T-helper 2 cell treated with Interferon-gamma antibody and Interleukin-4, amounts not matched to agents 5 μg/mL and 100 μg/mL, for 36 hours (primary cell): ENCODE measurements at regions not wholly inside any gene's neighbourhood (a gene's known extent, or its start where the extent isn't known, plus 50 kb on each side); places are given as distances from the start of the nearest gene placed in this dataset.
A peak's percentile ranks its signal among the peaks of the same experiment; 100 is the strongest.

ENCODE experiments used
- DNase-seq: peaks from one replicate; pipeline ENCODE4 v3.0.0; 2021; ENCODE audit warnings: low spot score
- H3K27ac Mint-ChIP-seq: one replicate; pipeline ENCODE4 v1.8.0; 2021; ENCODE audit warnings: mild to moderate bottlenecking, mixed read lengths
- H3K27me3 Mint-ChIP-seq: one replicate; pipeline ENCODE4 v1.8.0; 2021; ENCODE audit warnings: low read depth, mixed read lengths
- H3K36me3 Mint-ChIP-seq: one replicate; pipeline ENCODE4 v1.8.0; 2021; ENCODE audit warnings: low read depth, mixed read lengths
- H3K4me1 Mint-ChIP-seq: one replicate; pipeline ENCODE4 v1.8.0; 2021; ENCODE audit warnings: low read depth, mixed read lengths
- H3K4me3 Mint-ChIP-seq: one replicate; pipeline ENCODE4 v1.8.0; 2022; ENCODE audit warnings: mild to moderate bottlenecking, moderate library complexity, mixed read lengths
- H3K9me3 Mint-ChIP-seq: one replicate; pipeline ENCODE4 v1.8.0; 2021; ENCODE audit warnings: mixed read lengths

DNA sequence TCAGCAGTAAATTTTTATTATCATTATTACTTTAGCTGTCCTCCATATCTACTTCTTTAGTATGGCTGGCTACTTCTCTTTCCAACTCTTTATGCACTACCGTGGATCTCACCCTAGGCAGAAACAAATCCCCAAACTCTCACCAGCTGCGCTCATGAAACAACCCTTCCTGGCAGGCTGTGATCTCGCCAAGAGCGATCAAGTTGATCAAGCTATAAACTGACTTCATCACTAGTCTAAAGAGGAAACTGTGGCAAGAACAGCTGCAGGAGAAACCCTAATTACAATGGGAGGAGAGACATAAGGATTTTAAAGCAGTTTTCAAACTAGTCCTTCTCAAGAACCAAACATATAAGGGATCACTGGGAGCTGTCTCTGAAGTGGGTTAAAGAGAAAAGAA, 160.5 kb upstream of the PRSS58 start:
- Mint-ChIP-seq H3K4me1 (peaks cover 5% of the 10 kb centered on the region), H3K9me3 (no peaks in the 10 kb centered on the region), H3K27ac (no peak overlapping the region), H3K36me3 (no peaks in the 10 kb centered on the region), H3K27me3 (peaks cover 2% of the 10 kb centered on the region), H3K4me3 (no peak overlapping the region)
- DNase-seq = no peak

GRCh38 chr7:142414915-142415314, 157.1 kb upstream of the PRSS58 start:
- no peak for DNase-seq
- Mint-ChIP-seq H3K36me3 (no peaks in the 10 kb centered on the region), H3K9me3 (no peaks in the 10 kb centered on the region), H3K27me3 (peaks cover 2% of the 10 kb centered on the region), H3K4me1 (peaks cover 7% of the 10 kb centered on the region), H3K4me3 (no peak overlapping the region), H3K27ac (no peak overlapping the region)

- Mint-ChIP-seq H3K4me1 (peaks cover 7% of the 10 kb centered on the region), H3K9me3 (no peaks in the 10 kb centered on the region), H3K27me3 (peaks cover 2% of the 10 kb centered on the region), H3K27ac (no peak overlapping the region), H3K4me3 (no peak overlapping the region), H3K36me3 (no peaks in the 10 kb centered on the region)
- no peak for DNase-seq
Measured at GRCh38 chr7:142414135-142414534, 156.3 kb upstream of the PRSS58 start.

DNA sequence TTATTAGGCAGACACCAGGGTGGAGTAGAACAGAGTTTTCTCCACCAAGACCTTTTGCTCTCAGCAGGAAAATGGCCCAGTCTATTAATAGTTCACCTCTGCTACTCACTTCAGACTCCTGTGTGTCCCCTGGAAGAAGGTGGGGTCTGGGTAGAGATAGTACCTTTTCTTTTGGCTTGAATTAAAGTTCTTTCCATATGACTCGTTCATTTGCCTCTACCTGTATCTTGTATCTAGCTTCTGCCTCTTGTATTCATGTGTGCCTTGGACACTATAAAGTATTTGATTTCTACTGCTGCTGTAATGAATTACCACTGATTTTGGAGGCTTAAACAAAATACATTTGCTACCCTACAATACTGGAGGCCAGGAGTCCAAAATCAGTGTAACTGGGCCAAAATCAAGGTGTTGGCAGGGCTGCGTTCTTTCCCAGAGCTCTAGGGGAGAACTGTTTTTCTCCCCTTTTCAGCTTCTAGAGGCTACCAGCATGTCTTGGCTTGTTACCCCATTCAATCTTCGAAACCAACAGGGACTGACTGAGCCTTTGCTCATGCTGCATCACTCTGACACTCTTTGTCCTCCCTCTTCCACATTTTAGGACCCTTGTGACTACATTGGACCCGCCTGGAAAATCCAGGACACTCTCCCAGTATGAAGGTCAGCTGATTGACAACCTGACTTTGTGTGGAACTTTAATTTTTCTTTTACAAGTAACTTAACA, 155.6 kb upstream of the PRSS58 start:
- H3K4me3 Mint-ChIP-seq = no peak overlapping the region
- H3K36me3 Mint-ChIP-seq = no peaks in the 10 kb centered on the region
- H3K4me1 Mint-ChIP-seq = peaks cover 5% of the 10 kb centered on the region
- no peaks in the 10 kb centered on the region for H3K9me3 Mint-ChIP-seq
- no peak for DNase-seq
- no peak overlapping the region for H3K27ac Mint-ChIP-seq
- peaks cover 6% of the 10 kb centered on the region for H3K27me3 Mint-ChIP-seq

DNA sequence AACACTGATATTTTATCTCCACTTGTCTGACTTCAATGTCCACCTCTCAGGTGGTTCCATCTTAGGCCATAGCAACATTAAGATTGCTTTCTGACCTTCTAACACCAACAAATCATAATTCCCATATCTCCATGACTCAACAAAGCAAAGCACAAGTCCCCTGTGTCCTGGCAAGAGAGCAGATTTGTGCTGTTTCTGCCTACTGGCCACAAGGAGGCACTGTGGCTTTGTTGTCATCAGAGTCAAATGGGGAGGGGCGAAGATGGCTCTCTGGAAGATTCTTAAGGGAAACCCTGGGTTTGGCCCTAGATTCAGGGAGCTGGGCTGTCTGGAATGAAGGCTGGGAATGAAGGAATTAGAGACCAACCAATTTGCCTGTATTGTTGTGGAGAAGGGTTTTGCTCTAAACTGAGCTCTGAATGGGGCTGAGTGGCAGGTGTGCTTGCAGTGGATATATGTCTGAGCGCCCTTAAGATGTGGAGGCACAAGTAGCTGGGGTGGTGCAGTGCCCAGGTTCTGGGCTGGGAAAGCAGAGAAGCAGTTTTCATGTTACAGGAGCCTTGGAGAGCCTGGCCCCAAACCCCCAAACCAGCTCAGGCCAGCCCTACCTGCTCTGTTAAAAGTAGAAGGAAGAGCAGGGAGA, 154.8 kb upstream of the PRSS58 start:
- no peaks in the 10 kb centered on the region for H3K9me3 Mint-ChIP-seq
- H3K36me3 Mint-ChIP-seq = no peaks in the 10 kb centered on the region
- peak; percentile 27 for DNase-seq
- H3K4me3 Mint-ChIP-seq = no peak overlapping the region
- H3K27me3 Mint-ChIP-seq = peaks cover 3% of the 10 kb centered on the region
- peaks cover 6% of the 10 kb centered on the region for H3K4me1 Mint-ChIP-seq
- H3K27ac Mint-ChIP-seq = no peak overlapping the region

DNA sequence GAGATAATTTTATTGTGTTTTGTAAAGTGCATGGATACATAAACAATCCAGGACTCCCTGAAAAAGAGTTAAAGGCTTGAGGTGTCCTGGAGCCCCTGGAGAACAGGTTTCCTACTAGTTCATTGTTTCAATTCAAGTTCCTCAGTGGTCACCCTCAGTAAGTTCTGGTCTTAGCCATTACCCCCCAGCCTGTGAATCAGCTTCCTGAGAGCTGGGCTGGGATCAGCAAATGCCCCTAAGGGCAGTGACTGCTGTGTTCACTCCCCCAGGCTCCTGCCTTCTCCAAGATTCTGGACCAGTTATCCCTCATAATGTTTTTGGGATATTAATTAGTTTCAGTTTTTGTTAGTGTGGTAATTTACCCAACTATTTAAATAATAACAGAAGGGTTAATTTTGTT, 151.6 kb upstream of the PRSS58 start:
- peaks cover 5% of the 10 kb centered on the region for H3K27me3 Mint-ChIP-seq
- H3K4me1 Mint-ChIP-seq = peaks cover 4% of the 10 kb centered on the region
- H3K9me3 Mint-ChIP-seq = no peaks in the 10 kb centered on the region

DNA sequence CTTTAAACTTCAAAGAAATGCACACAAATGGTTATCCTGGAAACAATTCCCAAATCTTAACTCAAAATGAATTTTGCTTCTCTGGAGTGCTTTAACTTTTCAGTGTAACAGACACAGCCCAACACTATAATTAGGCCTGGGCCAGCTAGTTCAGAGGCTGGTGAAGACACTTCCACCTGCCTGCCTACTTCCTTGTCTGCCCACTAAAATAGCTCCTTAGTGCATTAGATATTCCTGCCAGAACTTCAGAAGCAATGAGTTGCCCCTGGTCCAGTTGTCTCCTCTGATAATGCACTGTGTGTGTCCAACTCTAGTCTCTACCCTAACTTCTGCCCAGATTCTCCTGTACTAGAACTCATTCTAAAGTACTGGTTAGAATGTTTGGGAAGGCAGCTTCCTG, 150.9 kb upstream of the PRSS58 start:
- H3K27me3 Mint-ChIP-seq = peaks cover 7% of the 10 kb centered on the region
- no peak for DNase-seq
- H3K36me3 Mint-ChIP-seq = no peaks in the 10 kb centered on the region
- no peak overlapping the region for H3K4me3 Mint-ChIP-seq
- H3K27ac Mint-ChIP-seq = no peak overlapping the region
- peaks cover 4% of the 10 kb centered on the region for H3K4me1 Mint-ChIP-seq
- no peaks in the 10 kb centered on the region for H3K9me3 Mint-ChIP-seq

More for the DNA sequence above, 151.6 kb upstream of the PRSS58 start:
- H3K4me3 Mint-ChIP-seq = no peak overlapping the region
- no peak for DNase-seq
- no peaks in the 10 kb centered on the region for H3K36me3 Mint-ChIP-seq
- no peak overlapping the region for H3K27ac Mint-ChIP-seq

GRCh38 chr7:142407939-142408570, 150.2 kb upstream of the PRSS58 start:
- H3K27me3 Mint-ChIP-seq = peaks cover 7% of the 10 kb centered on the region
- H3K9me3 Mint-ChIP-seq = no peaks in the 10 kb centered on the region

DNA sequence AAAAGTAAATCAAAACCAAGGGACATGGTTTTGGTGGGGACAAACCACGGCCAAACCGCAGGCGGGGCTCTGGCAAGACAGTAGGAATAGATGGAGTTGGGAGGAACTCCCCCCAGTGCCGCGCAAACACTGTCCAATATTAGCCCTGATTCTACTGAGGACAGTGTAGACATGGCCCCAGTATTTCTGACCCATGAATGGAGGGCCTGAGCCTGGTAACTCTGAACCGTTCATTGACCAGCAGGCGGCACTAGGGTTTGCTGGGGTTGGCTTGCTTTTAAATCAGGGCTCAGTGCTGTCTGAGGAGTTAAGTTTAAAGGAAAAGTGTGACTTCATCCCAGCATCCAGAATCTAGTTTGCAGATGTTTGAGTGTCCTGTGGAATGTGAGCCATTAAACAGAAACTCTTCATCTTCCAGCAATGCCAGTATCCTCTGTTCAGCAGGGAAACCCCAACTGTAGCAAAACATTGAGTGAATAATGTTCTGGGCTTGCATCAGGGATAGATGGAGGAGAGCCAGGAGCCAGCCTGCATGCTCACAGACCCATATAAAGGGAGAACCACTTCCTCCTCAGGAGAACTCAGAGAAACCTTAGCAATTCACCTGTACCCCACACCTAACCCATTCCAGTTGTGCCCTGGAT, 147.4 kb upstream of the PRSS58 start:
- H3K9me3 Mint-ChIP-seq = no peaks in the 10 kb centered on the region
- H3K27ac Mint-ChIP-seq = no peak overlapping the region
- H3K36me3 Mint-ChIP-seq = no peaks in the 10 kb centered on the region
- H3K4me3 Mint-ChIP-seq = no peak overlapping the region
- DNase-seq = no peak
- H3K27me3 Mint-ChIP-seq = peaks cover 22% of the 10 kb centered on the region
- H3K4me1 Mint-ChIP-seq = peaks cover 2% of the 10 kb centered on the region

More at GRCh38 chr7:142407939-142408570, 150.2 kb upstream of the PRSS58 start:
- Mint-ChIP-seq H3K4me3 (no peak overlapping the region), H3K36me3 (no peaks in the 10 kb centered on the region), H3K27ac (no peak overlapping the region), H3K4me1 (peaks cover 4% of the 10 kb centered on the region)
- no peak for DNase-seq

DNA sequence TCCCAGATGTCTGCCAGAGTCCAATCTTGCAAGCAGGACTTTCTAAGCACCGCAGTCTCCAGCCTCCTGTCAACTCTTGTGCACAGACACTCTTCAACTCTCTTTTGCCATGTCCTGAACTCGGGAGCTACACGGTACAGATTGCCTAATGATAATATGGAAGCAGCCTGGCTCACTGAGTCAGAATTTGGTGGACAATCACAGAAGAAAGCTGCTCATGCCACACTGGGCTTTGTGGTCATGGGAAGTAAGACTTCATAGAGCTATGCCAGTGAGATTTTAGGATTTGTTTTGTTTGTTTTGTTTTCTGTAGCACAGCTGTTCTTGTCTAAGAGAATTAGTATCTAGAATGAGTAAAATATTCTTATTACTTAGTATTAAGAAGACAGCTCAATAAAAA, 144.1 kb upstream of the PRSS58 start:
- Mint-ChIP-seq H3K27me3 (peaks cover 21% of the 10 kb centered on the region), H3K27ac (no peak overlapping the region), H3K4me1 (no peaks in the 10 kb centered on the region), H3K36me3 (no peaks in the 10 kb centered on the region), H3K9me3 (no peaks in the 10 kb centered on the region), H3K4me3 (no peak overlapping the region)
- no peak for DNase-seq

DNA sequence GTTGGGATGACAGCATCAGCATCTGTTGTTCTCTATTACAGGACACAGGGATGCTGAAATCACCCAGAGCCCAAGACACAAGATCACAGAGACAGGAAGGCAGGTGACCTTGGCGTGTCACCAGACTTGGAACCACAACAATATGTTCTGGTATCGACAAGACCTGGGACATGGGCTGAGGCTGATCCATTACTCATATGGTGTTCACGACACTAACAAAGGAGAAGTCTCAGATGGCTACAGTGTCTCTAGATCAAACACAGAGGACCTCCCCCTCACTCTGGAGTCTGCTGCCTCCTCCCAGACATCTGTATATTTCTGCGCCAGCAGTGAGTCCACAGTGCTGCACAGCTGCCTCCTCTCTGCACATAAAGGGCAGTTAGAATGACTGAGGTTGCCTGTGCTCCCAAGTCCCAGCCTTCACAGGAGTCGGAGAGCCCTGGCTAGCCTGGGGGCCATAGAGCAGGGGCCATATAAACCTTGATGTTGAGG, 142.2 kb upstream of the PRSS58 start:
- Mint-ChIP-seq H3K4me1 (no peaks in the 10 kb centered on the region), H3K4me3 (no peak overlapping the region), H3K9me3 (no peaks in the 10 kb centered on the region), H3K36me3 (no peaks in the 10 kb centered on the region), H3K27ac (no peak overlapping the region), H3K27me3 (peaks cover 23% of the 10 kb centered on the region)
- DNase-seq = no peak

DNA sequence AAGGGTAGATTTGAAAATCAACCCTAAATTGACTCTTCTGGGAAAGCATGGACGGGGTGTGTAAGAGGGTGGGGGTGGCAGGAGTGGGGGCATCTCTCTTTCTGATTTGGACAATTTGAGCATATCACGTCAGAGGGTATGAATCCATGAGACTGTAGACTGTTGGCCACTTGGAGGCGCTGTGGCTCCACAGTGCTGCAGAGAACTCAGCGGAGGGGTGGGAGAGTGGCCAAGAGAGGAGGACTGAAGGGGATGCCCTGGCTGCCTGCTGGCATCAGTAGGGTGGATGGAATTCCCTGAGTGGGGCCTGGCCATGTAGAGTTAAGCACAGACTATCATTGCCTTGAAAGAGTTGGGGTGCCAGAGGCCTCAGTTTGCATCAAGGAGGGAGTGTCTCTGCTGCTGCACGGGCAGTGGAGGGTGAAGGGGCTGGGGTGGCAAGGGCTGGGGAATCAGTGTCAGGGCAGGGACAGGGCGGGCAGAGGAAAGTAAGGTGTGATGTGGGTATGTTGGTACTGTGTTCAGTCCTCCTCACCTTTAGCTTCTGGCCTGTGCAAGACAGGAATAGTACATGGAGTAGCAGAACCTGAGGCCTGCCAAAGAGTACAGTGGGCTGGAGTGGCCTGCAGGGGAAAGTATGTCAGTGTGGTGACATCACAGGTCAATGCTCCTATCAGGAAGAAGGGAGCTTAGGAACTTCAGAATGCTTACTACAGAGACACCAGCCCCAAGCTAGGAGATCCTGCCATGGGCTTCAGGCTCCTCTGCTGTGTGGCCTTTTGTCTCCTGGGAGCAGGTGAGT, 133.5 kb upstream of the PRSS58 start:
- Mint-ChIP-seq H3K4me1 (peaks cover 2% of the 10 kb centered on the region), H3K9me3 (no peaks in the 10 kb centered on the region), H3K36me3 (no peaks in the 10 kb centered on the region), H3K27ac (peak overlapping the region; percentile 31), H3K27me3 (peaks cover under 1% of the 10 kb centered on the region), H3K4me3 (peak overlapping the region; percentile 36)
- DNase-seq = no peak

DNA sequence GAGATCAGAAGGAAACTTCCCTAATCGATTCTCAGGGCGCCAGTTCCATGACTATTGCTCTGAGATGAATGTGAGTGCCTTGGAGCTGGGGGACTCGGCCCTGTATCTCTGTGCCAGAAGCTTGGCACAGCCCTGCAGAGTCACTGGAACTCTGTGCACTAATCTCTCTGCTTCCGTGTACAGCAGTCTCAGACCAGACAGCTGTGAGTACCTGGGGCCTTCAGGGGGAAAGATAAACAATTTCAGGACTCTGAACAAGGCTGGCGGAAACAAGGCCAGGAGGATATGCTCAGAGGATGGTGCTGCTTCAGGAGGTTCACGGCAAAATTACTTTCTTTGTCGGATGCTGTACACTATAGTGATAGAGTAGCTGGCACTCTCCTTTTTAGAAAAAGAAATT, 131.7 kb upstream of the PRSS58 start:
- no peaks in the 10 kb centered on the region for H3K27me3 Mint-ChIP-seq
- no peaks in the 10 kb centered on the region for H3K36me3 Mint-ChIP-seq
- no peak overlapping the region for H3K27ac Mint-ChIP-seq
- no peaks in the 10 kb centered on the region for H3K9me3 Mint-ChIP-seq
- DNase-seq = no peak
- peaks cover 12% of the 10 kb centered on the region for H3K4me1 Mint-ChIP-seq
- no peak overlapping the region for H3K4me3 Mint-ChIP-seq
